ENCODE measurements at regions not wholly inside any gene's neighbourhood (a gene's known extent, or its start where the extent isn't known, plus 50 kb on each side); places are given as distances from the start of the nearest gene placed in this dataset.

DNA sequence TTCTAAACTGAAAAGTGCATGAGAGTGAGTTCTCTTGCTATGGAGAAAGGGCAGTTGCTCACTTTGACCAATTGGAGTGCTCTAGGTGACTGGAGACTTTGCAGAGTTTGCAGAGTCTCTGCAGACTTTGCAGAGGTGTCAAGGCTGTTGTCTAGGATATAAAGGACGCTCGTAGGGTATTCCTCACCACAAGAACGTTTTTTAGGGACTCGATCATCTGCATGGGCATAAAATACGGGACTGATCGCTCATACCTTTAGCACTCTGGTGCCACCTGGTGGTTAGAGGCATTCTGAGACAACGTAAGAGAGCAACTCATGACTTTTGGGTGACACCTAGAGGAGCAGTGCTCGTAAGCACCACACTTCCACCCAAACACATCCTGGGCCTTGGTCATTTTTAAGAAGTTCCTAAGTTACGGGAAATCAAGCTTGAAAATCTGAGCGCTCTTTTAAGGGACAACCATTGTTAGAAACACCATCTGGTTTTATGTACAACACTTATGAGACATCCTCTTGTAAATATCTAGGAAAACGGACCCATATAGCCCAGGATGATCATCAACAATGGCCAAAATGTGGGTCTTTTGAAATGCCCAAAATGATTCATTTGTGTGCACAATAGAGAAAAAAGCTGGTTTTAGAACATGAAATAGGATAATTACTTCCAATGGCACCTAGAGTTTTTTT lies 51.6 kb upstream of the XCR1 start (continued):
- TF ChIP-seq, protein P1, sequence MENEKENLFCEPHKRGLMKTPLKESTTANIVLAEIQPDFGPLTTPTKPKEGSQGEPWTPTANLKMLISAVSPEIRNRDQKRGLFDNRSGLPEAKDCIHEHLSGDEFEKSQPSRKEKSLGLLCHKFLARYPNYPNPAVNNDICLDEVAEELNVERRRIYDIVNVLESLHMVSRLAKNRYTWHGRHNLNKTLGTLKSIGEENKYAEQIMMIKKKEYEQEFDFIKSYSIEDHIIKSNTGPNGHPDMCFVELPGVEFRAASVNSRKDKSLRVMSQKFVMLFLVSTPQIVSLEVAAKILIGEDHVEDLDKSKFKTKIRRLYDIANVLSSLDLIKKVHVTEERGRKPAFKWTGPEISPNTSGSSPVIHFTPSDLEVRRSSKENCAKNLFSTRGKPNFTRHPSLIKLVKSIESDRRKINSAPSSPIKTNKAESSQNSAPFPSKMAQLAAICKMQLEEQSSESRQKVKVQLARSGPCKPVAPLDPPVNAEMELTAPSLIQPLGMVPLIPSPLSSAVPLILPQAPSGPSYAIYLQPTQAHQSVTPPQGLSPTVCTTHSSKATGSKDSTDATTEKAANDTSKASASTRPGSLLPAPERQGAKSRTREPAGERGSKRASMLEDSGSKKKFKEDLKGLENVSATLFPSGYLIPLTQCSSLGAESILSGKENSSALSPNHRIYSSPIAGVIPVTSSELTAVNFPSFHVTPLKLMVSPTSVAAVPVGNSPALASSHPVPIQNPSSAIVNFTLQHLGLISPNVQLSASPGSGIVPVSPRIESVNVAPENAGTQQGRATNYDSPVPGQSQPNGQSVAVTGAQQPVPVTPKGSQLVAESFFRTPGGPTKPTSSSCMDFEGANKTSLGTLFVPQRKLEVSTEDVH (IDR thresholded peaks at IDR 0.05; ENCODE audit: low read depth, partially characterized antibody): peak; percentile 27
- TF ChIP-seq JUN (IDR thresholded peaks at IDR 0.05; ENCODE audit: borderline replicate concordance, low read depth, low read length) (peak; percentile 8; the same call in 1 of the 2 replicates), JUN (CRISPR knock-in tag; IDR thresholded peaks at IDR 0.05; ENCODE audit: borderline replicate concordance) (no peak), SP1 (CRISPR knock-in tag; IDR thresholded peaks at IDR 0.05) (peak; percentile 52; the same call in 1 of the 2 replicates), ZEB2 (IDR thresholded peaks at IDR 0.05) (no peak), KLF1 (tag; IDR thresholded peaks at IDR 0.05) (no peak), RAD21 (CRISPR knock-in tag; conservative IDR thresholded peaks at IDR 0.05 in 1 of 2, IDR thresholded peaks at IDR 0.05 in 1 of 2) (peak; percentile 100), NEUROD1 (IDR thresholded peaks at IDR 0.05; ENCODE audit: borderline replicate concordance, low read depth, low read length, partially characterized antibody) (peak; percentile 53), MTA3 (IDR thresholded peaks at IDR 0.05; ENCODE audit: borderline replicate concordance) (0 out of 2 replicates have a peak, but pooled peaks have one; percentile 56), TRIM24 (IDR thresholded peaks at IDR 0.05) (no peak), ARNT (IDR thresholded peaks at IDR 0.05) (peak in 1 of 2 experiments; percentile 46; a peak in 1 of 4 replicates), GABPB1 (CRISPR knock-in tag; IDR thresholded peaks at IDR 0.05) (no peak), MEIS2 (IDR thresholded peaks at IDR 0.05; ENCODE audit: partially characterized antibody) (no peak), TCF3 (CRISPR knock-in tag; IDR thresholded peaks at IDR 0.05) (0 out of 2 replicates have a peak, but pooled peaks have one; percentile 7), SMAD3 (CRISPR knock-in tag; conservative IDR thresholded peaks at IDR 0.05) (0 out of 2 replicates have a peak, but pooled peaks have one; percentile 8)
- TF ChIP-seq, protein P2, sequence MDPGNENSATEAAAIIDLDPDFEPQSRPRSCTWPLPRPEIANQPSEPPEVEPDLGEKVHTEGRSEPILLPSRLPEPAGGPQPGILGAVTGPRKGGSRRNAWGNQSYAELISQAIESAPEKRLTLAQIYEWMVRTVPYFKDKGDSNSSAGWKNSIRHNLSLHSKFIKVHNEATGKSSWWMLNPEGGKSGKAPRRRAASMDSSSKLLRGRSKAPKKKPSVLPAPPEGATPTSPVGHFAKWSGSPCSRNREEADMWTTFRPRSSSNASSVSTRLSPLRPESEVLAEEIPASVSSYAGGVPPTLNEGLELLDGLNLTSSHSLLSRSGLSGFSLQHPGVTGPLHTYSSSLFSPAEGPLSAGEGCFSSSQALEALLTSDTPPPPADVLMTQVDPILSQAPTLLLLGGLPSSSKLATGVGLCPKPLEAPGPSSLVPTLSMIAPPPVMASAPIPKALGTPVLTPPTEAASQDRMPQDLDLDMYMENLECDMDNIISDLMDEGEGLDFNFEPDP (CRISPR knock-in tag; IDR thresholded peaks at IDR 0.05): no peak
- TF ChIP-seq, protein P3, sequence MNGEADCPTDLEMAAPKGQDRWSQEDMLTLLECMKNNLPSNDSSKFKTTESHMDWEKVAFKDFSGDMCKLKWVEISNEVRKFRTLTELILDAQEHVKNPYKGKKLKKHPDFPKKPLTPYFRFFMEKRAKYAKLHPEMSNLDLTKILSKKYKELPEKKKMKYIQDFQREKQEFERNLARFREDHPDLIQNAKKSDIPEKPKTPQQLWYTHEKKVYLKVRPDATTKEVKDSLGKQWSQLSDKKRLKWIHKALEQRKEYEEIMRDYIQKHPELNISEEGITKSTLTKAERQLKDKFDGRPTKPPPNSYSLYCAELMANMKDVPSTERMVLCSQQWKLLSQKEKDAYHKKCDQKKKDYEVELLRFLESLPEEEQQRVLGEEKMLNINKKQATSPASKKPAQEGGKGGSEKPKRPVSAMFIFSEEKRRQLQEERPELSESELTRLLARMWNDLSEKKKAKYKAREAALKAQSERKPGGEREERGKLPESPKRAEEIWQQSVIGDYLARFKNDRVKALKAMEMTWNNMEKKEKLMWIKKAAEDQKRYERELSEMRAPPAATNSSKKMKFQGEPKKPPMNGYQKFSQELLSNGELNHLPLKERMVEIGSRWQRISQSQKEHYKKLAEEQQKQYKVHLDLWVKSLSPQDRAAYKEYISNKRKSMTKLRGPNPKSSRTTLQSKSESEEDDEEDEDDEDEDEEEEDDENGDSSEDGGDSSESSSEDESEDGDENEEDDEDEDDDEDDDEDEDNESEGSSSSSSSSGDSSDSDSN (IDR thresholded peaks at IDR 0.05; ENCODE audit: borderline replicate concordance in 1 of 2, low read depth in 2 of 2, low read length in 2 of 2): 0 out of 4 replicates have a peak, but pooled peaks of 1 of the 2 experiments have one; percentile 6
- TF ChIP-seq, protein P4, sequence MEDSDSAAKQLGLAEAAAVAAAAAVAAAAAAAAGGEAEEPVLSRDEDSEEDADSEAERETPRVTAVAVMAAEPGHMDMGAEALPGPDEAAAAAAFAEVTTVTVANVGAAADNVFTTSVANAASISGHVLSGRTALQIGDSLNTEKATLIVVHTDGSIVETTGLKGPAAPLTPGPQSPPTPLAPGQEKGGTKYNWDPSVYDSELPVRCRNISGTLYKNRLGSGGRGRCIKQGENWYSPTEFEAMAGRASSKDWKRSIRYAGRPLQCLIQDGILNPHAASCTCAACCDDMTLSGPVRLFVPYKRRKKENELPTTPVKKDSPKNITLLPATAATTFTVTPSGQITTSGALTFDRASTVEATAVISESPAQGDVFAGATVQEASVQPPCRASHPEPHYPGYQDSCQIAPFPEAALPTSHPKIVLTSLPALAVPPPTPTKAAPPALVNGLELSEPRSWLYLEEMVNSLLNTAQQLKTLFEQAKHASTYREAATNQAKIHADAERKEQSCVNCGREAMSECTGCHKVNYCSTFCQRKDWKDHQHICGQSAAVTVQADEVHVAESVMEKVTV (CRISPR knock-in tag; IDR thresholded peaks at IDR 0.05): peak; percentile 99
